ENCODE measurements at regions not wholly inside any gene's neighbourhood (a gene's known extent, or its start where the extent isn't known, plus 50 kb on each side); places are given as distances from the start of the nearest gene placed in this dataset.

GRCh38 chr18:26686532-26686931 is 138.2 kb upstream of the KCTD1 start:
- Histone ChIP-seq H3K27me3 (no peaks in the 10 kb centered on the region), H3K27ac (peak overlapping the region in 1 of 10 donors; percentile 30), H3K9me3 (peaks cover 0 to 3% (median 0%) of the 10 kb centered on the region in 11 donors), H3K4me1 (peaks cover 0 to 9% (median 0%) of the 10 kb centered on the region in 9 donors), H3K4me3 (no peak overlapping the region), H3K36me3 (no peaks in the 10 kb centered on the region)
- DNase-seq (no peak), ATAC-seq (no peak)
- 78% methylated on average over 3 of the region's 3 CpGs for WGBS, 2 donors
- no peak for TF ChIP-seq CTCF (IDR thresholded peaks at IDR 0.05)
- intact Hi-C loops (cut with DNase I), result loop anchor here in 1 of 10 donors (5.0 kb wide), 1 partner anchor 49 kb away; no protein-coding TSS in a partner anchor

- Histone ChIP-seq H3K27me3 (no peaks in the 10 kb centered on the region), H3K9me3 (no peaks in the 10 kb centered on the region), H3K4me1 (peaks cover 0 to 9% (median 0%) of the 10 kb centered on the region in 9 donors), H3K4me3 (no peak overlapping the region), H3K27ac (peak overlapping the region in 1 of 10 donors; percentile 24), H3K36me3 (no peaks in the 10 kb centered on the region)
- no peak for TF ChIP-seq CTCF (IDR thresholded peaks at IDR 0.05)
- intact Hi-C loops (cut with DNase I), result loop anchor here in 1 of 10 donors (5.0 kb wide), 1 partner anchor 48 kb away; no protein-coding TSS in a partner anchor
- 64 to 70% methylated on average over 5 of the region's 5 CpGs for WGBS, 2 donors
- DNase-seq, result no peak
- peak in 5 of 8 donors; percentile 55 to 93 (median 65) for ATAC-seq
These were observed 137.2 kb upstream of the KCTD1 start for GRCh38 chr18:26685438-26686157.

- 65 to 87% methylated on average over 1 of the region's 1 CpG for WGBS, 2 donors
- intact Hi-C loops (cut with DNase I), result loop anchor here in 1 of 10 donors (10.0 kb wide), 2 partner anchors 57 to 63 kb away; no protein-coding TSS in a partner anchor
- Histone ChIP-seq H3K27me3 (peaks cover 0 to 3% (median 0%) of the 10 kb centered on the region in 7 donors), H3K4me3 (no peak overlapping the region), H3K9me3 (peaks cover 0 to 4% (median 0%) of the 10 kb centered on the region in 11 donors), H3K36me3 (no peaks in the 10 kb centered on the region), H3K4me1 (peaks cover 0 to 5% (median 0%) of the 10 kb centered on the region in 9 donors), H3K27ac (no peak overlapping the region)
- no peak for TF ChIP-seq CTCF (IDR thresholded peaks at IDR 0.05)
- DNase-seq, result no peak
- ATAC-seq, result peak in 1 of 8 donors; percentile 64
These were observed 129.6 kb upstream of the KCTD1 start for GRCh38 chr18:26677957-26678356.

GRCh38 chr18:26667046-26667445 is 118.7 kb upstream of the KCTD1 start:
- H3K4me3 ChIP-seq, result no peak overlapping the region
- DNase-seq (no peak), ATAC-seq (no peak)
- H3K9me3 ChIP-seq, result no peaks in the 10 kb centered on the region
- H3K27ac ChIP-seq, result no peak overlapping the region
- H3K36me3 ChIP-seq, result no peaks in the 10 kb centered on the region
- no peak for TF ChIP-seq CTCF (IDR thresholded peaks at IDR 0.05)
- no peaks in the 10 kb centered on the region for H3K4me1 ChIP-seq
- intact Hi-C loops (cut with DNase I), result no loop called here
- 73 to 80% methylated on average over 2 of the region's 2 CpGs for WGBS, 2 donors
- H3K27me3 ChIP-seq, result peaks cover 0 to 43% (median 11%) of the 10 kb centered on the region in 7 donors
